ENCODE measurements at regions not wholly inside any gene's neighbourhood (a gene's known extent, or its start where the extent isn't known, plus 50 kb on each side); places are given as distances from the start of the nearest gene placed in this dataset.

GRCh38 chr6:190596-191395, 101.5 kb upstream of the DUSP22 start:
- peak; percentile 45 for TF ChIP-seq CTCF (IDR thresholded peaks at IDR 0.05; ENCODE audit: low read depth, low read length)
- TF ChIP-seq MYC (IDR thresholded peaks at IDR 0.05; ENCODE audit: low read depth, low read length): no peak
- TF ChIP-seq POLR2A (IDR thresholded peaks at IDR 0.05; ENCODE audit: extremely low read depth, insufficient read length): no peak
